GM12801 (cell line): ENCODE measurements at regions not wholly inside any gene's neighbourhood (a gene's known extent, or its start where the extent isn't known, plus 50 kb on each side); places are given as distances from the start of the nearest gene placed in this dataset.

ENCODE experiments used
- CTCF ChIP-seq: IDR thresholded peaks from one replicate; pipeline ENCODE4 v1.5.1; 2011; ENCODE audit warnings: control low read depth; ENCODE audit not compliant: insufficient read length; ENCODE audit errors: extremely low read depth

- TF ChIP-seq CTCF = no peak
These were observed 356.1 kb downstream of the DAD1 start for GRCh38 chr14:22232933-22233332.

DNA sequence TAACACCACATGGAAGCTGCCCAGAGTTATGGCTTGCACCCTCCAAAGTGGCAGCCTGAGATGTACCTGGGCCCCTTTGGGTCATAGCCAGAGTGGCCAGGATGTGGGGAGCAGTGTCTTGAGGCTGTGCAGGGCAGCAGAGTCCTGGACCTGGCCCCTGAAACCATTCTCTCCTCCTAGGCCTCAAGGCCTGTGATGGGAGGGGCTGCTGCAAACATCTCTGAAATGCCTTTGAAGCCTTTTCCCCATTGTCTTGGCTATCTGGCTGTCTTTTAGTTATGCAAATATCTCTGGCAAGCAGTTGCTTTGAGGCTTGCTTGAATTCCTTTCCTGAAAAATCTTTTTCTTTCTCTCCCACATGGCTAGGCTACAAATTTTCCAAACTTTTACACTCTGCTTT, 356.5 kb downstream of the DAD1 start:
- no peak for TF ChIP-seq CTCF

DNA sequence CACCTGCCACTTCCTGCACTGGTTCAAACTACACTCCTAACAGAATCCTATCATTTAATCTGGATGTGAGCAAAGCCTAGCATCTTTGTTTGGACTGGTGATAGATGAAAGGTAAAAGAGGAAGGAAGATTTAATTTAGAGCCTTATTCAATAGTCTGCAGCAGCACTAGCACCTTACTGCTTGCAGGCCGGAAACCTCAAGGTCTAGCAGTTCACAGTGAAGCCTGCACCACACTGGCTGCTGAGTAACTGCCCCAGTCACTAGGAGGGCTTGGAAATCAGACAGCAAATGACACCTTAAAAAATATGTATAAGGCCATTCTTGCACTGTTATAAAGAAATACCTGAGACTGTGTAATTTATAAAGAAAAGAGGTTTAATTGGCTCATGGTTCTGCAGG, 358.0 kb downstream of the DAD1 start:
- TF ChIP-seq CTCF = no peak

DNA sequence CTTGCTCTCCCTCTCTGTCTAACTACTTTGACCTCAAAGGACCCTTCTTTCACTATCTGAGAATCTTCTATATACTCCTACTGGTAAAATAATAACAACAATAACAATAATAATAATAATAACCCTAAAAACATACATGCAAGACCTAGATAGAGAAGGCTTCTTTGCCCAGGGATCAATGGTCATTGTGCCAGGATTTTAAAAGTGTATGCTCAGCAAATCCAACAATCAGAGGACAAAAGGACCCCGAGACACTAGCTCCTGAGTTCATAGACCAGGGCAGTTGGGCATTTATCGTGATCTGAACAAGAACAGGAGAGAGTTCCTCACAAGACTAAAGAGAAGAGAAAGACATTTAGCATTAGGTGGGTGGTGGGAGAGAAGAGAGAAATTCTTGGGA, 358.5 kb downstream of the DAD1 start:
- TF ChIP-seq CTCF = no peak

- no peak for TF ChIP-seq CTCF
These were observed 361.9 kb downstream of the DAD1 start for GRCh38 chr14:22227084-22227483.

DNA sequence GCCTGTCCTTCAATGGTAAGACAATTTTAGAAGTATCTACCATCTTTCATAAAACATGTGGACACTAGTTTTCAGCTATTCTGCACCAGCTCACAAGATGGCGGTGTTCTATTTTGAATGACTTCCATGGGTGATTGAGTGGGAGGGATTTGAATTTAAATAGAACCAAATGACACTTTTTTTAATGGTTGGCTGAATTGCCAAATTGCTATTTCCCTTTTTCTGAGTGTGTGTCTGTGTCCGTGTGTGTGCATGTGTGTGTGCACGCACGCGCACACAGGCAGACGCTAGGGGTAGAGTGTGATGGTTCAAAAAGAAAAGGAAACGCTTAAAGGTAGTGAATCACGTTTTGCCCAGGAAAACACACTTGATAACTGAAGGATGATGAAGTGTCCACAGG, 362.6 kb downstream of the DAD1 start:
- TF ChIP-seq CTCF = no peak

- TF ChIP-seq CTCF = no peak
These were observed 363.4 kb downstream of the DAD1 start for GRCh38 chr14:22225516-22226140.

- TF ChIP-seq CTCF = no peak
These were observed 367.5 kb downstream of the DAD1 start for GRCh38 chr14:22221508-22221907.
